Stromal cell of bone marrow (primary cell): ENCODE measurements at regions not wholly inside any gene's neighbourhood (a gene's known extent, or its start where the extent isn't known, plus 50 kb on each side); places are given as distances from the start of the nearest gene placed in this dataset.
A peak's percentile ranks its signal among the peaks of the same experiment; 100 is the strongest.
"Not testable (repeated sequence)": the region's sequence is repeated elsewhere in the genome, so short reads cannot be mapped to it uniquely, and the experiment has no call there.

Experiments
- DNase-seq: peaks from one replicate; pipeline ENCODE4 v3.0.0-alpha.2; 2012; ENCODE audit warnings: low read depth

DNA sequence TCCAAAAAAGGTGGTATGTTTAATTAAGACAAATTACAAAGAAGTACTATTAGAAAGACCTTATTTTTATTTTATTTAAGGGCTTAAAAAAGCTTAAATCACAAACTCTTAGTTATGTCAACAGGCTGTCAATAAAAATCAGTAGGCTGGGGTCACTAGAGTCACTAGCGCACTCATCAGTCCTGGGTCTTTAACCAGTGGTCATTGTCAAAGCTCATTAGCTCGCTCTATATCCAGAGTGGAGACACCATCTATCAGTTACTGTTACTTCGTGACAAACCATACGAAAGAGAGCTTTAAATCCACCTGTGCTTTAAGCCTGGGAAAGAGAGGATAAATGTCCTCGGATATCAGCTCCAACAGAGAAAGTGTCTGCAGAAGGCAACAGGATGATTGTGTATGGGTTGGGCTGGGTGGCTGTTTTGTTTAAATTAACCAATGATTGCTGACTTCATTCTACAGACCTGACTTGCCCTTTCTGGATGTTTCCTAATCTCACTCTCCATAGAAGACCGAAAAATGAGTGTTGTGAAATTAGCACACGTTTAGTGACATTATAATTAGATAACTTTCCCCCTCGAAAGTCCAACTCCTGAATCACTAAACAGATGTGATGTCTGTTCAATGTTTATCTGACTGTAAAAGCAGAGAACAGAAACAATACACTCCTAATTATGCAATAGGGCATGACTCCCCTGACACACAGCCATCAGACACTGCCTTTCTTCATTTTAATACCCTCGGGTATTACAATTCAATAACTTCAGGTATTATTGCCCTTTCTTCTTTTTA, 123.6 kb upstream of the TNPO1 start:
- no peak for DNase-seq

DNA sequence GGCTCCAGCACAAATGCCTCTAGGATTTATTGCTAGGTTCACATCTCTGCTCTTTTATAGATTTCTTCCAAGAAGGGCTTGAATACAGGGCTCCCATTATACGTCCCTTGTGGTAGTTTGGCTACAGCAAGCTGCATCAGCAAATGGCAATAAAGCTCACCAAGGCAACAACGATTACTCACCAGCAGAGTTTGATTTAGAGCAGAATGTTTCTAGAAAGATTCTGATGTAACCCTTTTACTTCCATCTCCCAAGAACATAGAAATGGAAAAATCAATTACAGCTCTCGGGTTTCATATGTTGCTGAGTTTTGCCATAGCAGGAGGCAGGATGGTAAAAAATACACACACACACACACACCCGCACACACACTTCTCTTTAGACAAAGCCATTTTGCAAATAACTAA, 124.2 kb upstream of the TNPO1 start:
- peak; percentile 70 for DNase-seq

DNA sequence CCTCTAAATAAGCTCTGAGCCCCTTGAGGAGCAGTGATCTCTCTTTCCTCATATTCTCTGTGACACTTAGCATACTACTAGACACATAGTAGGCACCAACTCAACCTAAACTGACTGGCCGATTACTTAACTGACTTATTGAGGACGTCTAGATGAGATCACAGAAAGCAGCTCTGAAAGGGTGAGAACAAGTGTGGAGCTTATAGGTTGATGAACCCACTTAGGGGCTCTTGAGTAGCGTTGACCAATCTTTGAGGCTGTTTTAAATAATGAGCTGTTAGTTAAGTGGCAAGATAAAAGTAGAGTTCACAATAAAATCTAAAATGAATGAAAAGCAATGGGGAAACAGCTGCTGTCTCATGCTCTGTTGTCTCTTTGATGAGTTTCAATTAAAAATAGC, 124.7 kb upstream of the TNPO1 start:
- DNase-seq, result no peak

DNA sequence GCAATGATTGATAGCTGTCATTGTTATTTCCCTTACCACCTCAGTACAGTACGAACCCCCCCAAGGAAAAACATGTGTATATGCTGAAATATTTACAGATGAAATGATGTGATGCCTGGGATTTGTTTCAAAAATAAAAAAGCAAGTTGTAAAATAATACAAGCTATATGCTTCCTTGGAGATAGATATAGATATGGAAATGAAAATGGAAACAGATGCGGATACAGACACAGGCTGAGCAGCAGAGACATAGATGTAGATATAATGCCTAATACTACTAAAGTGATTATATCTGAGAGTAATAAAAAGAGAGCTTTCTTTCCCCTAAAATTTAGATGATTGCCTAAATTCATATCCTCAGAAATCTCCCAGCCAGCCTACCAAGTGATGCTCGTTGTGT, 127.5 kb upstream of the TNPO1 start:
- DNase-seq, result no peak

DNA sequence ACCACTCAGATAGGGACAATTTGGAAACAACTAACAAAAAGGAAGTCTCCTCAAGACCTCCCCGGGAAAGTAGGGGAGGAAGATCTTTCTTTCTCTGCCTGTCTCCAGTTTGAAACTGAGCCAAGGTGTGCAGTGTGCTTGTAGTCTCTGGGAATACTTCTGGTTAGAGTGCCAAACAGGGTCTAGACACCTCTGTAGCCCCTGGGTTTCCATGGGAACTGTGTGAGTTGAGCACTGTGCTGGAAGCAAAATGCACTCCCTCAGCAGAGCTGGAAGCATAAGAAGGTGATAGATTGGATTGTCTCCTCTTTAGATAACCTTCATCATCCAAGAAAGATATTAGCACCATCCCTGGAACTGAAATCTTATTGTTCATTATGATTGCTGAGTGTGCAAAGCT, 129.2 kb upstream of the TNPO1 start:
- no peak for DNase-seq

DNA sequence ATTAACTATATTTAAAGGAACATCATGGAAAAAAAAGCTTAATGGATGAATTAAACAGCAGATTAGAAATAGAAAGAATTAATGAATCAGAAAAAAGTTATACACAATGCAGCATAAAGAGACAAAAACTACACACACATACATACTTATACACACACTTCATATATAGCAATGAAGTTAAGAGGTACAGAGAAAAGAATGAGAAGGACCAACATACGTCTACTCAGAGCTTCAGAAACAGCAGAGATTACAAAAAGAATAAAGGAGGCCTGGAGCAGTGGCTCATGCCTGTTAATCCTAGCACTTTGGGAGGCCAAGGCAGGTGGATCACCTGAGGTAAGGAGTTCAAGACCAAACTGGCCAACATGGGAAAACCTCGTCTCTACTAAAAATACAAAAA, 133.9 kb upstream of the TNPO1 start:
- DNase-seq, result no peak

DNA sequence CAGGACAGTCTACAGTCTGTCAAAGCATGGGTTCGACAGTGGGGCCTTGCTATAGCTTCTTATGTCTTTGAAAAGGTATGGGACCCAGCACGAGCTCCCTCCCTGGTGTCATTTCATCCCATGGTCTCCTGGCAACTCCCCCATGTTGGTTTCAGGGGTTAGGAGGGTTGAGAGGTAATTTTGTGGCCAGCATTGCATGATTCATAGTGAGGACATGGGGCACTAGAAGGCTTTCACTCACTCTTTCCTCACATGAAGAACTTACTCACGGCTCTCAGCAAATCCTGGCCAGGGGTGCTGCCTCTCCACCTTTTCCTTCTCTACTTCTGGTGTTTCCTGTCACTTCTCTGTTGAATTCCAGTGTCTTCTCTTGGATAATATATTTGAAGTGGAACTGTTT, 134.7 kb upstream of the TNPO1 start:
- no peak for DNase-seq

DNA sequence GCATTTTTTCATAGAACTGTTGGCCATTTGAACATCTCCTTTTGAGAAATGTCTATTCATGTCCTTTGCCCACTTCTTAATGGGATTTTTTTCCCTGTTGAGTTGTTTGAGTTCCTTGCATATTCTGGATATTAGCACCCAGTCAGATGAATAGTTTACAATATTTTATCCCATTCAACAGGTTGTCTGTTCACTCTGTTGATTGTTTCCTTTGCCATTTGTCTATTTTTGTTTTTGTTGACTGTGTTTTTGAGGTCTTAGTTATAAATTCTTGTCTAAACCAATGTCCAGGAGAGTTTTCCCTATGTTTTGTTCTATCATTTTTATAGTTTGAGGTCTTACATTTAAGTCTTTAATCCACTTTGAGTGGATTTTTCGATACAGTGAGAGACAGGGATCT, 139.0 kb upstream of the TNPO1 start:
- no peak for DNase-seq

DNA sequence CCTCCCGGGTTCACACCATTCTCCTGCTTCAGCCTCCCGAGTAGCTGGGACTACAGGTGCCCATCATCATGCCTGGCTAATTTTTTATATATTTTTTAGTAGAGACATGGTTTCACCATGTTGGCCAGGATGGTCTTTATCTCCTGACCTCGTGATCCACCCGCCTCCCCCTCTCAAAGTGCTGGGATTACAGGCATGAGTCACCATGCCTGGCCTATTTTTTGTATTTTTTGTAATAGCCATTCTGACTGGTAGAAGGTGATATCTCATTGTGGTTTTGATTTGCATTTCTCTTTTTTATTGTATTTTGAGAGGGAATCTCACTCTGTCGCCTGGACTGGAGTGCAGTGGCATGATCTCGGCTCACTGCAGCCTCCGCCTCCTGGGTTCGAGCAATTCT, 139.6 kb upstream of the TNPO1 start:
- DNase-seq, result not testable (repeated sequence)

DNA sequence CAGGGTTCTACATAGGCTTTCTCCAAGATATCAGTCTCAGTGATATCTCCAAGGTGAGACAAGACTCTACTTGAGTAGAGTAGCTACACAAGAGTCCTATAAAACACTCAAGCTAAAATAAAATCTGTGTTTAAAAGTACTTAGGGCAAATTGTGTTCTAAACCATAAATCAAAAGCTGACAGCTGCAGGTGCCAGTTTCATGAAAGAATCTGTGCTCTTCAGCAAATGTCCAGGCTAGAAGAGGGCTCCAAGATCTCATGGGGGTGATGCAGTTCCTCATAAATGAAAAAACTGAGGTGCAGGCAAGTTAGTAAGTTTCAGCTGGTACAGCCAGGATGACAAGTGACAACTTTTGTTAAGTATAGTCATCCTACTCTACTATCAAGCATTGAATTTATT, 142.8 kb upstream of the TNPO1 start:
- no peak for DNase-seq

DNA sequence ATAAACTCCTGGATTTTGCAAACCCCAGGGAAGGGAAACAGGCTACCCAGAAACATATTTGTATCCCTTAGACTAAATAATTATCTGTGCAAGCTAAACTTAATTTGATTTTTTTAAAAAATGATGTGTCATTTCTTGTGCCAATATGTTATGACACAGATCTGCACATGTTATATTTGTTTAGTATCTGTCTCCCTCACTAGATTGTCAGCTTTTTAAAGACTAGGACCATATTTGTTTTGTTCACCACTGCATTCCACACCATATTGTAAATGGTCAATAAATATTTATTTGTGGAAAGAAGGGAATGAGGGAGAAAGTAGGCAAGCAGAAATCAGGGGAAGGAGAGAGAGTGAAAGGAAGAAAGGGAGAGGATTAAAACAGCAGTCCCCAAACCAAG, 143.3 kb upstream of the TNPO1 start:
- no peak for DNase-seq

DNA sequence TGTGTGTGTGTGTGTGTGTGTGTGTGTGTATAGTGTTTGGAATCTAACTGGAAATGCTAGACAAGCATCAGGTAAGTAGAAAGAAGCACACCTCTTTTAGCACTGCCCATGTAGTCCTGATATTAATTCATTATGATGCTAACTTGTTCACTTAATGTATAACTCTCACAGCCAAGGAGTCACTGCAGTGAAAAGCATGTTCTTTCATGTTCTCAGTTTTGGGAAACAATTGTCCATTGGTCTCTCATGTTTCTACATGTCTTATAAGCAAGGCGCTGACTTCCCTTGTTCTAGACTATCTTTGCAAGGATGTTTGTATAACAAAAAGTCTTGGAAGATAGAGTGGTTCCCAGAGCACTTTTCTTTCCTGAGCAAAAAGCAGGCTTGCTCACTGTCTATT, 148.8 kb upstream of the TNPO1 start:
- no peak for DNase-seq

DNA sequence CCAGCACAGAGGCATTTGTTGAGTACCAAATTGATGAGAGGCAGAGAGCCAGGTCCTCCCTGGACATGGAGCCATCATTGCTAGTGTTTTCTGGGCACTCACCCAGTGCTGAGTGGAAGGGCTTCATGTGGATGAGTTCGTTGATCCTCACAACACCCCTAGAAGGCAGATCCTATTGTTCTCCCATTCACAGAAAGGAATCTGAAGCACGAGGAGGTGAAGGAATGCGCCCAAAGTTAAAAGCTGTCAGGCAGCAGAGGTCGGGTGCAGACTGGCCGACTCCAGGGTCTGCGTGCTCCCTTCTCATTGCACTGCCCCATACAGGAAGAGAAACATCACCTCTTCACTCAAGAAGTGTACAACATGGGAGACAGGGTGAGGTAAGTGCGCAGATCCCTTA, 153.5 kb upstream of the TNPO1 start:
- no peak for DNase-seq

DNA sequence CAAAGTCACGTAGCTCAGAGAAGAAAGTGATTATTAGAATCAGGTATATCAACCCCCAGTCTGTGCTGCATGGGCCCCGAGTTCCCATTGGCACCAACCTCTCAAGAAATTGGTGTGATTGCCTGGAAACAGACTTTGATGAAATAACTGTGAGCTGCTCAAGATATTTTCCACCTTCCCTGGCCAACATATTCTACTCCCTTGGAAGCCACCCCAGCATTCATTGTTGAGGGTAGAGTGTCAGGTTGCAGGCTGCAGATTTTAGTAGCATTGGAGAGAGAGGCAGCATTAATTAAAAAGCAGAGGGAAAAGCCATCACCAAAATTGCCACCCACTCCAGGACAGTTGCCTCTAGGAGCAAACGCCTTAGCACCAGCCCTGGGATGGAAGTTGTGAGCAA, 154.2 kb upstream of the TNPO1 start:
- DNase-seq, result no peak

DNA sequence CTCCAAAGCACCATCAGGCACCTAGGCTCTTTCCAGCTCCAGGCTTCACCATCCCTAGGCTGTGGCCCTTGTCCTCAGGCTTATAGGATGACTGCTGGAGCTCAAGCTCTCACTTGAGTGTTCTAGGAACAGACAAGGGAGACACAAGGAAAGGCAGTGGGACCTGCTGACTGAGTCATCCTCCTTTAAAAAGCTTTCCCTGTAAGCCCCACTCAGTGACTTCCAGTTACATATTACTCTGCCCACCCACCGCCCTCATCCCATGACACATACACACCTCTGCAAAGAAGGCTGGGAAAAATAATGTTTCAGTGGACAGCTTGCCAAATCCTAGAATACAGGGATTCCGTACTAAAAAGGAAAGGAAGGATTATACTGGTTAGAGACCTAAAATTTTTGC, 154.2 kb upstream of the ZNF366 start:
- peak; percentile 10 for DNase-seq

DNA sequence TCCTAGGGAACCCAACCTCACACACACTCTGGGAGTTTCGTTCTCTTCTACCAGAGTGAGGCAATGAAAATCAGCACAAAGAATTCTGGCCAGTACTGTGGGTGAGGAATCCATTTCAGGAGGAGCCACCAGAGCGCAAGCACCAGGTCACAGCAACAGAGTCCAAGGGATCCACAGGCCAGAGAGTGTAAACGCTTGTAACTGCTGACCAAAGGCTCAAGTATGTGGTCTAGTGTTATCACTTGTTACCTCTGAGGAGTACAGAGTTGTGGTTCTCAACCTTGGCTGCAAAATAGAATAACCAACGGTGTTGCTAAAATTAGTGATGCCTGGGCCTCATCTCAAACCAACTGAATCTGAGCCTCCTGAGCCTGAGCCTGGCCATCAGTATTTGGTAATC, 152.5 kb upstream of the ZNF366 start:
- DNase-seq, result no peak

DNA sequence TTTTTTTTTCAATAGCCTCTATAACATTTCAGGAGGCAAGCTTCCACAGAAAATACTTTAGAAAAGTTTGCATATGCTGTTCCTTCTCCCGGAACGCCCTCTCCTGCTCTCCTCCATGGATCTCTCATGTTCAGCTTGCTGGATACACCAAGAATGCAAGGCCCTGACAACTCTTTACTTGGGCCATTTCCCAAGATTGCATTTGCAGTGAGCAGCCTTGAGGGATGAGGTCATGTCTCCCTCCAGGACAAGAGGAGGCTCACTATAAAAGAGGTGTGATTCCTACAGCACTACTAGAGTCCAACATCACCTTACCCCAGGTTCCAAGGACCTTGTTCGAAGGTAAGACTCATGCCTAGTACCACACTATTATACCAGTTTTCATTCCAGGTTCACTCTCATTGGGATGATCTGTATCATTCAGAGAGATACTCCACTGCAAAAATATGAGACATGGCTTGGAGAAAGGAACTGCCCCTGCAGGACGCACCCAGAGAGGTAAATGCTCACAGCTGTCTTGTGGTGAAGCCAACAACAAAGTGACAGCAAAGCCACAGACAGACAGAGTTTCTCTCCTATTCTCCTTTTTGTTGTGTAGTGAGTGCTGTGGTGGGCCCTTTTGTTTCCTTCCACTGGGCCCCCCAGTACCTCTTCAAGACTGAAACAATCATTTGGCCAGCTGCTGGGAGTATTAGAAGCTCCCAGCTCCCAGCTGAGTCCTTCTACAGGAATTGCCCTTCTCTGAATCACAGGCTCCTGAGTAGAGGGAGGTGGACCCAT, 151.7 kb upstream of the ZNF366 start:
- DNase-seq, result no peak

DNA sequence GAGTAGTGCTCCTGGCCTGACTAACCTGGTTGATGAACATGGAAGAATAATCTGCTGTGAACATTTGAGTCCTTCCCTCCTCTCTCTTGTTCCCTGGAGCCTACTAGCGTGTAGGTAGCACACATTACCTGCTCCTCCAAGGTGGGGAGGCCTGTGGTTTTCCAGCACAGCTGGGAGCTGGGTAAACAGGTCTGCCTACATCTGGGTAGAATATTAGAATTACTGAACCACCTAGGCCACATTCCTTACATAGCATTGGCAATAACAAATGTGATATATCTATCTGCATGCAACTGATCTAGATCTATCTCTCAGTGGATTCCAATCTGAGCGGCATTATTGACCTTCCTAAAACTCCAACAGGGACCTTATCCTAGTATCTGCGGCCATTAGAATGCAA, 151.0 kb upstream of the ZNF366 start:
- DNase-seq, result no peak

DNA sequence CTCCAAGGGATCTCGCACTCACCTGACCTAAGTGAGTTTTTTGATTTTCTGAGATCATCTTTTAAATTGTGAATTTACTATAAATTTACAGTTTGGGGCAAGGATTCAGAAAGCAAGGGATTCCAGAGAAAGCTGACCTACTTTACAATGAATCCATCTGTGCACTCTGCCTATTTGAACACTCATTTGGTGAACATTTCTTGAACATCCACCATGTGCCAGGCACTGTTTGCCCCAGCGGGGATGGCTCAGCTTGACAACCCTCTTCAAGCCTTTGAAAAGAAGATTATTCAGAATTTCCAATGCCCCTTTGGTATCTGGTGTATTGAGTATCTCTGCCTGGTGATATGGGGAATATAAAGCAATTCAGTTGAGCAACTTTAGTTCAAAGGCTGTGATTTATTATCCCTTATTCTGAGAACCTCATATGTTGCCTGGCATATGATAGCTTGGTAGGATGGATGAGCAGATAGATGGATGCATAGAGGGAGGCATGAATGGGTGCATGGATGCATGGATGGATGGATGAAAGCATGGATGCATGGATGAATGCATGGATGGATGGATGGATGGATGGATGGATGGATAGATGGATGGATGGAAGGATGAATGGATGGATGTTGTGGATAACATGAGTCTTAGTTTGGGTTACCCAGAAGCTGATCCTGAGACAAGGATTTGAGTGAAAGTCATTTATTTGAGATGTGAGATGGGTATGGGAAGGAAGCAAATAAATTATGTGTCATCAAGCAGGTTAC, 149.7 kb upstream of the ZNF366 start:
- DNase-seq, result no peak

DNA sequence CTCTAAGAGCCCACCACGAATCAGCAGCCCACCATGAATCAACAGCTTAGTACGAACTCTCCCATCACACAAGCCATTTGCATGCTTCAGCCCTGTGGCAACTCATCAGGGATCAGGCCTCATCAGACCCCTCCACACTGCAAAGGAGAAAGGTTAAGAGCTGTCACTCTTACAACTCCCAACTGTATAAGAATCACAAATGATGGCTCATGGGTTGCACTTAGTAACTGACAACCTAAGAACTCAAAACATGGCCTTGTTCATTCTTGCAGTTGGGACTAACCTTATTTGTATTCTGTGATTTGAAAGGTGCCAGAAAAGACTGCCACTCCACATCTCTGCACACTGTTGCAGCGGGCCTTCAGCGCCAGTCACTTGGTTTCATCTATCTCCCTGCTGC, 149.1 kb upstream of the ZNF366 start:
- no peak for DNase-seq

DNA sequence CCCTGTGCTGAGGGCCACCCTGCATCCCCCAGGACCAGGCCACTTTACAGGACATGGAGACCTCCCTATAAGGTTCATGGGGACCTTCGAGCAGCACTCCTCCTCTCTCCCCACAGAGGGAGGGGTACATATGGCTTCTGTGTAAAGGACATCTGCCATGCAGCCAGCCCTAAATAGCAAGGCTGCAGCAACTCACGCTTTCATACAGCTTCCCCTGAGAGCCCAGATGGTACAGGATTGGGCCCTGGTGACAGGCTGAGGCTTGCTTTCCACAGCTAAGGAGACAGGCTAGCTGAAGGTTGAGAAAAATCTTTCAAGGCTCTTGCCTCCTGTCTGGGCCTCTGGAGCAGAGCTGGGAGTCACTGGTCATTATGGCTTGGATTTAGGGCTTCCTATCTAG, 147.0 kb upstream of the ZNF366 start:
- DNase-seq, result no peak

DNA sequence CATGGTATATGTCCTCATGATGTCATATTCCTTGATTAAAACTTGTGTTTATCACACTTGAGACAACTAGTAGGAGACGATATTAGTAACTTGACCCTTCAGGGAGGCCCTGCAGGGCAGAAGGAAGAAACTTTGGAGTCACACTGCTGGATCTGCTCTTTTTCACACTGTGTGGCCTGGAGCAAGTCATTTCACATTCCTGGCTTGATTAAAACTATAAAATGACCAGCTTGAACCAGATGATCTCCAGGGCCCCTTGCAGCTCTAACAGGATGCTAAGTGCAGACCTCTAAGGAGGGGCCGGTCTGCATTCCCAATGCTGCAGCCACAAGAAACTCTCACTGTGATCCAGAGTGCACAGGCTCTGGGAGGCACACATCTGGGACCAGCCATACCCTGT, 146.4 kb upstream of the ZNF366 start:
- no peak for DNase-seq

DNA sequence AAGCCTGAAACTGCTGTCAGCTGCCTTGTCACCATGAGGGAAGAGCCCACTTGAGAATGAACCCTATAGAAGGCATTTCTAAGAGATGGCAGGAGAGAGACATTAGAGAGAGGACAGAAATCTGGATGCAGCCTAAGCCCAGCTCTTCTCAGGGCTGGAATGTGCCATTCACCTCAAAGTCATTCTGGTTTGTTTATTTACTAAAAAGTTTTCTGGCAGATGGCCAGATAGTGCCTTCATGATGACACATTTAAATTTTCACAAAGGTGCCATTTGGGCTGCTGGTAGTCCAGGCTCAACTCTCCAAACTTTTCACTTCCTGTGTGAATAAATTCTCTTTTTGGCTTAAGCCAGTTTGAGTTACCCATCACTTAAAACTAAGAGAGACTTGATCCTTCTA, 144.6 kb upstream of the ZNF366 start:
- no peak for DNase-seq
